ENCODE measurements at regions not wholly inside any gene's neighbourhood (a gene's known extent, or its start where the extent isn't known, plus 50 kb on each side); places are given as distances from the start of the nearest gene placed in this dataset.

DNA sequence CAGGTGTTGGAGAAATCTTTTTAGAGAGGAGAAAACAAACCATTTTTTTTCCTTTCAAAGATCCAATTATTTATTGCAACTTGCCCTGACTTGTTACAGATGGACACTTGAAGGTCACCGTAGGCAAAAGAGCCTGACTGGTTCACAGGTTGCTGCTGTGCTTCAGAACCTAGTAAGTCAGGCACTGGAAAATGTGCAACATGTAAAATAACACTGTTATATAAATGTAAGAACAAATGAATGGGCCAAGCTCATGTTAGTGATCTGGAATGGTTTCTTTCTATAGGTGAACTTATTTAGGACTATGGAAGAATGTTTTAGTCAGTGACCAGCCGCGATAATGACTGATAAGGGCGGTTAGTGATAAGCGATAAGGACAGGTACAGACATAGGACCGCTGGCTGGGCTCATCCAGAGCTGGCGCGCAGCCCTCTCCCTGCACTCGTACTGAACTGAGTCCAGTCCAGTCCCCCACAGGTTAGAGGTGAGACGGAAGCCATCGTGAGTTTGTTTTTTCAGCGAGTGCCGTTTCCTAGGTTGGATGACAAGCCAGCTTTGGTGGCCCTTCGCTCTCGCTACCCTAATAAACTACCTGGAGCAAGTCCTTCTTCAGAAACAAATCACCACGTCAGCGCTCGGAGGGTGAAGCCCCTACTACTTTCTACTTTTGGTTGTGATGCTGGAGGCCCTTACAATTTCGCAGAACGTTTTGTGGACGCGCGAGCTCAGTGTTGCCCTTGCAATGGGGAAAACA lies 94.4 kb upstream of the PRDM1 start:
- ChIA-PET POLR2A (no interaction called here), CTCF (interaction anchor here (1.2 to 1.4 kb wide), 2 partner anchors 94 to 472 kb away, joined by 3 read pairs; partner anchors contain the start of gene PRDM1)
- FAIRE-seq (no peak), DNase-seq (ENCODE audit: low read depth in 1 of 2, low spot score in 1 of 2) (peak in 1 of 2 experiments; percentile 18), ATAC-seq (peak; percentile 46 to 64; a peak in 3 of 6 replicates)
- 23% methylated on average over 22 of the region's 23 CpGs for WGBS (ENCODE audit: missing lambda C conversion rate)
- peak overlapping the region; percentile 72 for H3K4me3 ChIP-seq
- TF ChIP-seq, protein P1, sequence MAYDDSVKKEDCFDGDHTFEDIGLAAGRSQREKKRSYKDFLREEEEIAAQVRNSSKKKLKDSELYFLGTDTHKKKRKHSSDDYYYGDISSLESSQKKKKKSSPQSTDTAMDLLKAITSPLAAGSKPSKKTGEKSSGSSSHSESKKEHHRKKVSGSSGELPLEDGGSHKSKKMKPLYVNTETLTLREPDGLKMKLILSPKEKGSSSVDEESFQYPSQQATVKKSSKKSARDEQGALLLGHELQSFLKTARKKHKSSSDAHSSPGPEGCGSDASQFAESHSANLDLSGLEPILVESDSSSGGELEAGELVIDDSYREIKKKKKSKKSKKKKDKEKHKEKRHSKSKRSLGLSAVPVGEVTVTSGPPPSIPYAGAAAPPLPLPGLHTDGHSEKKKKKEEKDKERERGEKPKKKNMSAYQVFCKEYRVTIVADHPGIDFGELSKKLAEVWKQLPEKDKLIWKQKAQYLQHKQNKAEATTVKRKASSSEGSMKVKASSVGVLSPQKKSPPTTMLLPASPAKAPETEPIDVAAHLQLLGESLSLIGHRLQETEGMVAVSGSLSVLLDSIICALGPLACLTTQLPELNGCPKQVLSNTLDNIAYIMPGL (CRISPR knock-in tag; IDR thresholded peaks at IDR 0.05; ENCODE audit: borderline replicate concordance) = no peak
- TF ChIP-seq RARB (CRISPR knock-in tag; IDR thresholded peaks at IDR 0.05) (no peak), RCOR1 (IDR thresholded peaks at IDR 0.05; ENCODE audit: low read depth, low read length) (no peak), CBX2 (IDR thresholded peaks at IDR 0.05; ENCODE audit: borderline replicate concordance, low read depth) (no peak), SREBF2 (IDR thresholded peaks at IDR 0.05) (no peak), PHF8 (IDR thresholded peaks at IDR 0.05; ENCODE audit: borderline replicate concordance, low read depth) (no peak), RNF2 (IDR thresholded peaks at IDR 0.05; ENCODE audit: borderline replicate concordance, low read depth) (no peak), FOXS1 (CRISPR knock-in tag; IDR thresholded peaks at IDR 0.05) (no peak), REST (IDR thresholded peaks at IDR 0.05) (no peak), TFCP2L1 (CRISPR knock-in tag; IDR thresholded peaks at IDR 0.05) (no peak), EHF (CRISPR knock-in tag; IDR thresholded peaks at IDR 0.05) (no peak), ZSCAN20 (CRISPR knock-in tag; IDR thresholded peaks at IDR 0.05) (no peak), SMC3 (IDR thresholded peaks at IDR 0.05) (no peak), USF2 (IDR thresholded peaks at IDR 0.05) (no peak), TP53 (CRISPR knock-in tag; IDR thresholded peaks at IDR 0.05) (no peak), FOSB (CRISPR knock-in tag; IDR thresholded peaks at IDR 0.05) (no peak)
- TF ChIP-seq, protein P2, sequence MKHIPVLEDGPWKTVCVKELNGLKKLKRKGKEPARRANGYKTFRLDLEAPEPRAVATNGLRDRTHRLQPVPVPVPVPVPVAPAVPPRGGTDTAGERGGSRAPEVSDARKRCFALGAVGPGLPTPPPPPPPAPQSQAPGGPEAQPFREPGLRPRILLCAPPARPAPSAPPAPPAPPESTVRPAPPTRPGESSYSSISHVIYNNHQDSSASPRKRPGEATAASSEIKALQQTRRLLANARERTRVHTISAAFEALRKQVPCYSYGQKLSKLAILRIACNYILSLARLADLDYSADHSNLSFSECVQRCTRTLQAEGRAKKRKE (CRISPR knock-in tag; IDR thresholded peaks at IDR 0.05; ENCODE audit: low read depth) = no peak
- TF ChIP-seq, protein P3, sequence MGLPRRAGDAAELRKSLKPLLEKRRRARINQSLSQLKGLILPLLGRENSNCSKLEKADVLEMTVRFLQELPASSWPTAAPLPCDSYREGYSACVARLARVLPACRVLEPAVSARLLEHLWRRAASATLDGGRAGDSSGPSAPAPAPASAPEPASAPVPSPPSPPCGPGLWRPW (IDR thresholded peaks at IDR 0.05) = no peak
- H3K4me2 ChIP-seq = peak overlapping the region; percentile 78
- no peaks in the 10 kb centered on the region for H3K9me3 ChIP-seq
- H3K4me1 ChIP-seq = peaks cover 9% of the 10 kb centered on the region; the same call in 2 of the 3 replicates
- H3K27ac ChIP-seq = peak overlapping the region; percentile 78 to 88

DNA sequence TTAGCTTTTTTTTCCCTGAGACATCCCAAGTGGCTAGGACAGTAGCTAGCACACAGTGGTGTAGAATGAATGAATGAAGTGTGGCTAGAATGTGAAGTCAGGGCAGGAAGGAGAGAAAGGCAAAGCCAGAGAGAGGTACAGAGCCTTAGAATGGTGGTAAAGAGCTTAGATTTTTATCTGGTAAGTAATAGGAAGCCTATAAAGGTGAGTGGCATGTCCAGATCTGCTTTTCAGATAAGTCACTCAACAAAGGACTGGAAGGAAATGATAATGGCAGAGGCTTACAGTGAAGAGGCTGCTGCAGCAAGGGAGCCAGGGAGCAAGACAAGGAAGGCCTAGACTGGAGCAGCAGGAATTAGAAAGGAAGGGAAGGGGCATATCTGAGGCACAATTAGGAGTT lies 96.0 kb upstream of the PRDM1 start:
- DNase-seq (ENCODE audit: low read depth in 1 of 2, low spot score in 1 of 2) (no peak), FAIRE-seq (no peak), ATAC-seq (no peak)
- Histone ChIP-seq H3K4me3 (no peak overlapping the region), H3K4me1 (peaks cover 9% of the 10 kb centered on the region; the same call in 2 of the 3 replicates), H3K9me3 (no peaks in the 10 kb centered on the region), H3K4me2 (no peak overlapping the region), H3K27ac (no peak overlapping the region; a peak in 1 of 6 replicates)
- POLR2A ChIA-PET = no interaction called here
- CTCF ChIA-PET = no interaction called here
- TF ChIP-seq FOSB (CRISPR knock-in tag; IDR thresholded peaks at IDR 0.05) (no peak), USF2 (IDR thresholded peaks at IDR 0.05) (no peak), RFX5 (IDR thresholded peaks at IDR 0.05) (no peak), CHD2 (IDR thresholded peaks at IDR 0.05; ENCODE audit: low read length, partially characterized antibody) (no peak), RNF2 (IDR thresholded peaks at IDR 0.05; ENCODE audit: borderline replicate concordance, low read depth) (no peak), SMC3 (IDR thresholded peaks at IDR 0.05) (no peak), CEBPB (IDR thresholded peaks at IDR 0.05) (no peak), GATA3 (IDR thresholded peaks at IDR 0.05; ENCODE audit: borderline replicate concordance) (no peak), NPAS2 (CRISPR knock-in tag; IDR thresholded peaks at IDR 0.05; ENCODE audit: borderline replicate concordance) (no peak), KDM5A (IDR thresholded peaks at IDR 0.05) (no peak)
- TF ChIP-seq, protein P2 (CRISPR knock-in tag; IDR thresholded peaks at IDR 0.05; ENCODE audit: low read depth) = no peak
